ENCODE measurements at regions not wholly inside any gene's neighbourhood (a gene's known extent, or its start where the extent isn't known, plus 50 kb on each side); places are given as distances from the start of the nearest gene placed in this dataset.

DNA sequence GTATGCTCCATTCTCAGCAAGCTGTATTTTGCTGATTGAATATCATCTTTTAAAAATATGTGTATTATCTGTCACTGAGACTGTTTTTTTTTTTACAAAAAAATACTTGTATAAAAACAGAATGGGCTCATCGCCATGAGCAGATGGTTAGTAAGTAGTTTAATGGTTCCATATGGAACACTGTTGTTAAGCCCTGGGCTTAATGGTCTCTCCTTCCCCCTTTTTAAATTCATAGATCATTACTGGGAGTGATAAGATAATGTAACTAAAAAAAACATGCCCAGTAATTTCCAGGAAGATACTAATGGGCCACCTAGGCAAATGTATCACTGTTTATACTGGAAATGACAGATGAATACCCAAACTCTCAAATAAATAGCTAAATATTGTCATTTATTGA lies 95.3 kb upstream of the TPRG1 start:
- TF ChIP-seq, protein P1, sequence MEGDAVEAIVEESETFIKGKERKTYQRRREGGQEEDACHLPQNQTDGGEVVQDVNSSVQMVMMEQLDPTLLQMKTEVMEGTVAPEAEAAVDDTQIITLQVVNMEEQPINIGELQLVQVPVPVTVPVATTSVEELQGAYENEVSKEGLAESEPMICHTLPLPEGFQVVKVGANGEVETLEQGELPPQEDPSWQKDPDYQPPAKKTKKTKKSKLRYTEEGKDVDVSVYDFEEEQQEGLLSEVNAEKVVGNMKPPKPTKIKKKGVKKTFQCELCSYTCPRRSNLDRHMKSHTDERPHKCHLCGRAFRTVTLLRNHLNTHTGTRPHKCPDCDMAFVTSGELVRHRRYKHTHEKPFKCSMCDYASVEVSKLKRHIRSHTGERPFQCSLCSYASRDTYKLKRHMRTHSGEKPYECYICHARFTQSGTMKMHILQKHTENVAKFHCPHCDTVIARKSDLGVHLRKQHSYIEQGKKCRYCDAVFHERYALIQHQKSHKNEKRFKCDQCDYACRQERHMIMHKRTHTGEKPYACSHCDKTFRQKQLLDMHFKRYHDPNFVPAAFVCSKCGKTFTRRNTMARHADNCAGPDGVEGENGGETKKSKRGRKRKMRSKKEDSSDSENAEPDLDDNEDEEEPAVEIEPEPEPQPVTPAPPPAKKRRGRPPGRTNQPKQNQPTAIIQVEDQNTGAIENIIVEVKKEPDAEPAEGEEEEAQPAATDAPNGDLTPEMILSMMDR (IDR thresholded peaks at IDR 0.05; ENCODE audit: insufficient read depth, low read length, poor library complexity, severe bottlenecking): no peak
- no peak for TF ChIP-seq EZH2phosphoT487 (conservative IDR thresholded peaks at IDR 0.05; ENCODE audit: low read length)
